Tibial nerve (tissue), 4 donors: ENCODE measurements at regions not wholly inside any gene's neighbourhood (a gene's known extent, or its start where the extent isn't known, plus 50 kb on each side); places are given as distances from the start of the nearest gene placed in this dataset.

Source experiments
- EP300 ChIP-seq, 2 donors: sonication (generic); formaldehyde crosslinking; IDR thresholded peaks; one replicate each; pipeline ENCODE4 v1.6.1; 2017; ENCODE audit warnings: antibody characterized with exemption in 2 of 2, mild to moderate bottlenecking in 1 of 2
- POLR2A ChIP-seq, 2 donors: fragments of 450-650 bp; IDR thresholded peaks; one replicate each; pipeline ENCODE4 v1.6.1; 2017; ENCODE audit warnings: antibody characterized with exemption in 2 of 2, mild to moderate bottlenecking in 2 of 2, moderate library complexity in 2 of 2
- TF ChIP-seq, protein P1 (sequence below), 5 experiments: fragments of 200-600 bp in 3 of 5; fragments of 450-650 bp in 2 of 5; sonication (generic) in 3 of 5; IDR thresholded peaks; one replicate each; pipeline ENCODE4 v1.5.1; 2016 to 2019; ENCODE audit warnings: antibody characterized with exemption in 5 of 5, mild to moderate bottlenecking in 3 of 5, moderate library complexity in 2 of 5

DNA sequence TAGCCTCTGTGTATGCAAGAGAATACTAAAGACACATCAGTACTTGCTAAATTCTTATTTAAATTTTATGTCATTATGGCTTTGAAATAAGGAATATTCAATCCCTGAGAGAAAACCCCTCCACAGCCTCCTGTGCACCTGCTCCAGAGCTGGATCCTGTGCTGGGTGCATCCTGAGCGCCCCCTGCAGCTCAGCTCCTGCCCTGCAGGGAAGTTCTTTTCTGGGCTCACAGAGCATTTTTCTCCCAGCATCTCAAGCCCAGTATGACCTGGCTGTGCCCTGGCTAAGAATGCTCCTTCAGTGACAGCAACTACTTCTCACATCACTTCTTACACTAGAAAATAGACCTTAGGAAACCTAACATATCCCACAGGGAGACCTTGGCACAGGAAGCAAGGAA is 1211.7 kb downstream of the TMEM121 start:
- TF ChIP-seq POLR2A (IDR thresholded peaks at IDR 0.05) (no peak), EP300 (IDR thresholded peaks at IDR 0.05) (no peak)
- TF ChIP-seq, protein P1, sequence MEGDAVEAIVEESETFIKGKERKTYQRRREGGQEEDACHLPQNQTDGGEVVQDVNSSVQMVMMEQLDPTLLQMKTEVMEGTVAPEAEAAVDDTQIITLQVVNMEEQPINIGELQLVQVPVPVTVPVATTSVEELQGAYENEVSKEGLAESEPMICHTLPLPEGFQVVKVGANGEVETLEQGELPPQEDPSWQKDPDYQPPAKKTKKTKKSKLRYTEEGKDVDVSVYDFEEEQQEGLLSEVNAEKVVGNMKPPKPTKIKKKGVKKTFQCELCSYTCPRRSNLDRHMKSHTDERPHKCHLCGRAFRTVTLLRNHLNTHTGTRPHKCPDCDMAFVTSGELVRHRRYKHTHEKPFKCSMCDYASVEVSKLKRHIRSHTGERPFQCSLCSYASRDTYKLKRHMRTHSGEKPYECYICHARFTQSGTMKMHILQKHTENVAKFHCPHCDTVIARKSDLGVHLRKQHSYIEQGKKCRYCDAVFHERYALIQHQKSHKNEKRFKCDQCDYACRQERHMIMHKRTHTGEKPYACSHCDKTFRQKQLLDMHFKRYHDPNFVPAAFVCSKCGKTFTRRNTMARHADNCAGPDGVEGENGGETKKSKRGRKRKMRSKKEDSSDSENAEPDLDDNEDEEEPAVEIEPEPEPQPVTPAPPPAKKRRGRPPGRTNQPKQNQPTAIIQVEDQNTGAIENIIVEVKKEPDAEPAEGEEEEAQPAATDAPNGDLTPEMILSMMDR (IDR thresholded peaks at IDR 0.05) = no peak
